Cardiac septum (tissue), 1 donor: ENCODE measurements at regions not wholly inside any gene's neighbourhood (a gene's known extent, or its start where the extent isn't known, plus 50 kb on each side); places are given as distances from the start of the nearest gene placed in this dataset.
"Not testable (repeated sequence)": the region's sequence is repeated elsewhere in the genome, so short reads cannot be mapped to it uniquely, and the experiment has no call there.

Experiments
- DNase-seq: peaks from one replicate; pipeline ENCODE4 v3.0.0-alpha.2; 2020; ENCODE audit warnings: low spot score
- intact Hi-C: fragments of 100-400 bp; cut with DNase I; formaldehyde crosslinking; loops from one replicate; pipeline ENCODE4 v1.14.0; 2022
- donor health status: DM: no; HTN: no; CAD: no.

GRCh38 chr3:70703305-70704102 is 391.1 kb upstream of the MDFIC2 start:
- DNase-seq: no peak
- intact Hi-C loops: no loop called here

DNA sequence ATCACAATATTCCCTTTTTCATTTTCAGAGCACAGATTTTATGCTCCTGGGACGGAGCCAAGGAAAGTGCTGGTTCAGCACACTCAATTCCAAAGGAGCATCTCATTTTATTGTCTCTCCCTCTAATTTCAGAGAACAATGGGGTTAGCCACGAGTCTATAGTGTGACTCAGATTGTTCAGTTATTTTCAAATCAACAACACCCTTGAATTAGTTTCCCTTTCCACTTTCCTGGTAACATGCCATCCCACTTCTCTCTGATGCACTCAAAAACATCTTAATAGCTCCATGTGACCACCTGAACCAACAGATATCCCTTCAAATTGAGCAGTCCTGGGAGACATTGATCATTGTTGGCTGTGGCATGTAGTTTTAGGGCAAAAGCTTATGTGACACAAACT is 389.7 kb upstream of the MDFIC2 start:
- intact Hi-C loops: no loop called here
- no peak for DNase-seq

GRCh38 chr3:70684701-70685100 is 372.3 kb upstream of the MDFIC2 start:
- DNase-seq: no peak
- intact Hi-C loops: no loop called here

GRCh38 chr3:70675810-70676209 is 363.4 kb upstream of the MDFIC2 start:
- intact Hi-C loops, DNase-seq: not testable (repeated sequence)

- no peak for DNase-seq
- intact Hi-C loops: no loop called here
Measured at GRCh38 chr3:70658513-70659310, 346.3 kb upstream of the MDFIC2 start.

DNA sequence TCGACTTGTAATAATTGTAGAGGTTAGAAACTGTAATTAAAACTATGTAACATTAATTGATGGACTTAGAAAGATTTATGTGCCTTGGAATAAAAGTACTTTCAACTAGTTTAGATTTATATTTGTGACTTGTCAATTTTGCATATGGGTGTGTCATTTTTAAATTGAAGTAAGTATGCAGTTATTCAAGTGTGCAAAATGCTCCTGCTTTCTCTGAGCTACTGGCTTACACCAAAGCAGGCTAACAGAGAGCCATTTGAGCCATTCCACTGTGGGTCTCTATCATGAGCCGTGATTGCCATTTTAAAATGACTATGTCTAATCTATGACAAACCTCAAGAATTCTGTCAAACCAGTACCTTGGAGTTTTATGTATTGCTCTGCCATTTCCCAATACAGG is 345.0 kb upstream of the MDFIC2 start:
- intact Hi-C loops: no loop called here
- no peak for DNase-seq

GRCh38 chr3:70647823-70648222 is 335.4 kb upstream of the MDFIC2 start:
- intact Hi-C loops: no loop called here
- no peak for DNase-seq

- DNase-seq: no peak
- intact Hi-C loops: no loop called here
Measured at GRCh38 chr3:70647094-70647493, 334.7 kb upstream of the MDFIC2 start.

DNA sequence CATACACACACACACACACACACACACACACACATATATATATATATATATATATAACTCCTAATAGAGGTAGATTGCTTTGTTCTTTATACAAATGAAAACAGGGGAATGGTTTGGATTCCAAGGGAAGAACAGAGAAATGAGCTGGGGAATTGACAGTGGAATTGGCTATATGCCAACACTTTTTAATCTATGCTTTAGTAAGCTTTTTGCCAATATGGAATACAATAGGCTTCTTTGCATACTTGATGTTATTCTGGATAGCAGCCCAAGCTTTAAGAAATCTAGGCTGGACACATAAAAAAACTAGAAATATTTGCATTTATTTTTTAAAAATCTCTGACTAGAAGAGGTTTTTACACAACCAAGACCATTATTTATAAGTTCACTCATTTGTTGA is 334.2 kb upstream of the MDFIC2 start:
- intact Hi-C loops: no loop called here
- DNase-seq: no peak

GRCh38 chr3:70640481-70640880 is 328.0 kb upstream of the MDFIC2 start:
- DNase-seq: no peak
- intact Hi-C loops: no loop called here

- intact Hi-C loops: no loop called here
- no peak for DNase-seq
Measured at GRCh38 chr3:70635301-70635700, 322.9 kb upstream of the MDFIC2 start.

GRCh38 chr3:70631716-70632307 is 319.4 kb upstream of the MDFIC2 start:
- no peak for DNase-seq
- intact Hi-C loops: no loop called here

- DNase-seq: no peak
- intact Hi-C loops: no loop called here
Measured at GRCh38 chr3:70621451-70621850, 309.0 kb upstream of the MDFIC2 start.

DNA sequence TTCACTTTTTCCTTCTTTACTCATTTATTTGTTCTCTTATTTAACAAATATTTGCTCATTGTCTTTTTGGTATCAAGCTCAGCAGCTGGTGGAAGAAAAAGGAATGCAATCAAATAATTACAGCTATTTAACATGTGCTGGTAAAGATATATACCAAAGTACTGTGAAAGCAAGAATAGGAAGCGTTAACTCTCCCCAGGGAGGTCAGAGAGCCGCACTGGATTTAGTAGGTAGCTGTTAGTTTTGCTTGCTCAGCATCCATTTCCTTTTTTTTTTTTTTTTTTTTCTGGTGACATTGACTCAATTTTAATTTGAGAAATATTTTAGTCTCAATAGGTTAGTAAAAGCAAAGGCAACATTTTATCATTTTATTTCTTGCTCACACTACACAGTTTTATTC is 308.5 kb upstream of the MDFIC2 start:
- intact Hi-C loops: no loop called here
- no peak for DNase-seq

- intact Hi-C loops: no loop called here
- no peak for DNase-seq
Measured at GRCh38 chr3:70620367-70620766, 307.9 kb upstream of the MDFIC2 start.

DNA sequence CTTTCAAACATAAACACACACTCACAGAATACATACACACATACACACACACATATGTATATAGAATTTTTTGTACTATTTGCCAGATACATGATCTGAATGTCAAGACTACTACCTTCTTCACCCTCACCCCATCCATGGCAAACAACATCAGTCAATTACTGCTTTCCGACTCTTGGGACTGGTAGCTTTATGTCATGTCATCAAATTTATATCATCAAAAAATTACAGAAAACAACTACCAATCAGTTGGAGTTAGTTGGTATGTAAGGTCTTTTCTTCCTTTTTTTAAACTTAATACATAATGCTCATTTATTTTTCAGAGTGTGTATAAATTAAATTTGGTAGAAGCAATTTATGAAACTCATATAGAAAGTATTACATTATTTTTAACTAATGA is 305.7 kb upstream of the MDFIC2 start:
- DNase-seq: no peak
- intact Hi-C loops: no loop called here

DNA sequence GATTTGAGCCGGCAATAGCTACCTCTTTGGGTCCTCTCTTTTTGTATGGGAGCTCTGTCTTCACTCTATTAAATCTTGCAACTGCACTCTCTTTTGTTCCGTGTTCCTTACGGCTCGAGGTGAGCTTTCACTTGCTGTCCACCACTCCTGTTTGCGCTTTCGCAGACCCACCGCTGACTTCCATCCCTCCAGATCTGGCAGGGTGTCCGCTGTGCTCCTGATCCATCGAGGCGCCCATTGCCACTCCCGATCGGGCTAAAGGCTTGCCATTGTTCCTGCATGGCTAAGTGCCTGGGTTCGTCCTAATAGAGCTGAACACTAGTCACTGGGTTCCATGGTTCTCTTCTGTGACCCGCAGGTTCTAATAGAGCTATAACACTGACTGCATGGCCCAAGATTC is 304.9 kb upstream of the MDFIC2 start:
- intact Hi-C loops, DNase-seq: not testable (repeated sequence)

- DNase-seq: no peak
- intact Hi-C loops: no loop called here
Measured at GRCh38 chr3:70615286-70615685, 302.8 kb upstream of the MDFIC2 start.

DNA sequence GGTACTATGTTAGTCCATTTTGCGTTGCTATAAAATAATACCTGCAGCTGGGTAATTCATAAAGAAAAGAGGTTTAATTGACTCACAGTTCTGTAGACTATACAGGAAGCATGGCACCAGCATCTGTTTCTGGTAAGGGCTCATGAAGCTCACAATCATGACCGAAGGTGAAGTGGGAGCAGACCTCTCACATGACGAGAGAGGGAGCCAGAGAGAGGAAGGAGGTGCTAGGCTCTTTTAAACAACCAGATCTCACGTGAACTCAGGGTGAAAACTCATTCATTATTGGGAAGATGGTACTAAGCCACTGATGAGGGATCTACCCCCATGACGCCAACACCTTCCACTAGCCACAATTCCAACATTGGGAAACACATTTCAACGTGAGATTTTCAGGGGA is 301.7 kb upstream of the MDFIC2 start:
- intact Hi-C loops: no loop called here
- DNase-seq: no peak

GRCh38 chr3:70612920-70613319 is 300.5 kb upstream of the MDFIC2 start:
- DNase-seq: no peak
- intact Hi-C loops: no loop called here
